GM23248 (cell line): ENCODE measurements at regions not wholly inside any gene's neighbourhood (a gene's known extent, or its start where the extent isn't known, plus 50 kb on each side); places are given as distances from the start of the nearest gene placed in this dataset.
A peak's percentile ranks its signal among the peaks of the same experiment; 100 is the strongest.
"Not testable (repeated sequence)": the region's sequence is repeated elsewhere in the genome, so short reads cannot be mapped to it uniquely, and the experiment has no call there.

ENCODE experiments used
- DNase-seq: peaks from one replicate; pipeline ENCODE4 v3.0.0-alpha.2; 2015
- H2AFZ ChIP-seq: fragments of 200-600 bp; sonication (generic); 2 replicates; pipeline ENCODE4 v1.6.1; 2016; ENCODE audit warnings: antibody characterized with exemption
- H3F3A ChIP-seq: fragments of 200-600 bp; sonication (generic); 2 replicates; pipeline ENCODE4 v1.6.1; 2016; ENCODE audit warnings: mild to moderate bottlenecking, antibody characterized with exemption, mixed run types; ENCODE audit not compliant: insufficient read depth
- H3K27ac ChIP-seq: fragments of 200-600 bp; sonication (generic); 2 replicates; pipeline ENCODE4 v1.5.1; 2016; ENCODE audit warnings: mild to moderate bottlenecking
- H3K27me3 ChIP-seq: fragments of 200-600 bp; sonication (generic); replicated peaks from 2 replicates; pipeline ENCODE4 v1.6.1; 2016; ENCODE audit warnings: mild to moderate bottlenecking; ENCODE audit not compliant: insufficient read depth
- H3K36me3 ChIP-seq: fragments of 200-600 bp; sonication (generic); 2 replicates; pipeline ENCODE4 v1.6.1; 2016; ENCODE audit warnings: low read depth, mild to moderate bottlenecking
- H3K4me1 ChIP-seq: fragments of 200-600 bp; sonication (generic); 2 replicates; pipeline ENCODE4 v1.6.1; 2016; ENCODE audit warnings: mild to moderate bottlenecking; ENCODE audit not compliant: insufficient read depth
- H3K4me2 ChIP-seq: fragments of 200-600 bp; sonication (generic); one replicate; pipeline ENCODE4 v1.6.1; 2016; ENCODE audit warnings: mild to moderate bottlenecking; ENCODE audit not compliant: unreplicated experiment
- H3K4me3 ChIP-seq: fragments of 200-600 bp; sonication (generic); 2 replicates; pipeline ENCODE4 v1.5.1; 2016; ENCODE audit warnings: mild to moderate bottlenecking
- H3K79me2 ChIP-seq: fragments of 200-600 bp; sonication (generic); 2 replicates; pipeline ENCODE4 v1.6.1; 2016; ENCODE audit warnings: mild to moderate bottlenecking; ENCODE audit not compliant: insufficient read depth
- H3K9ac ChIP-seq: fragments of 200-600 bp; sonication (generic); 2 replicates; pipeline ENCODE4 v1.6.1; 2016; ENCODE audit warnings: mild to moderate bottlenecking
- H3K9me2 ChIP-seq: fragments of 200-600 bp; sonication (generic); 2 replicates; pipeline ENCODE4 v1.6.1; 2016; ENCODE audit warnings: mixed run types, mild to moderate bottlenecking, moderate library complexity; ENCODE audit not compliant: insufficient read depth
- H3K9me3 ChIP-seq: fragments of 200-600 bp; sonication (generic); one replicate; pipeline ENCODE4 v1.6.1; 2017; ENCODE audit warnings: low read depth
- H4K20me1 ChIP-seq: fragments of 200-600 bp; sonication (generic); 2 replicates; pipeline ENCODE4 v1.6.0; 2016; ENCODE audit not compliant: insufficient read depth
- EZH2 ChIP-seq: fragments of 200-600 bp; sonication (generic); IDR thresholded peaks from 2 replicates; pipeline ENCODE4 v1.6.1; 2018; ENCODE audit warnings: antibody characterized with exemption, mild to moderate bottlenecking; ENCODE audit not compliant: insufficient read depth, poor library complexity, severe bottlenecking
- EZH2phosphoT487 ChIP-seq: fragments of 200-600 bp; sonication (generic); IDR thresholded peaks from 2 replicates; pipeline ENCODE4 v1.6.1; 2018; ENCODE audit warnings: antibody characterized with exemption, moderate library complexity, mild to moderate bottlenecking, low read depth; ENCODE audit not compliant: insufficient read depth
- WGBS, 2 experiments: methylation state at CpG; one replicate each; pipeline ENCODE4 v1.1.6; 2015 to 2017; ENCODE audit warnings: low lambda C conversion rate in 2 of 2, low coverage in 1 of 2; ENCODE audit errors: missing lambda C conversion rate in 2 of 2; 5-methylcytosine and 5-hydroxymethylcytosine counted together
- in situ Hi-C: fragments of 300-500 bp; cut with MboI; formaldehyde crosslinking; loops from 2 replicates; pipeline ENCODE4 v1.15.0; 2020

DNA sequence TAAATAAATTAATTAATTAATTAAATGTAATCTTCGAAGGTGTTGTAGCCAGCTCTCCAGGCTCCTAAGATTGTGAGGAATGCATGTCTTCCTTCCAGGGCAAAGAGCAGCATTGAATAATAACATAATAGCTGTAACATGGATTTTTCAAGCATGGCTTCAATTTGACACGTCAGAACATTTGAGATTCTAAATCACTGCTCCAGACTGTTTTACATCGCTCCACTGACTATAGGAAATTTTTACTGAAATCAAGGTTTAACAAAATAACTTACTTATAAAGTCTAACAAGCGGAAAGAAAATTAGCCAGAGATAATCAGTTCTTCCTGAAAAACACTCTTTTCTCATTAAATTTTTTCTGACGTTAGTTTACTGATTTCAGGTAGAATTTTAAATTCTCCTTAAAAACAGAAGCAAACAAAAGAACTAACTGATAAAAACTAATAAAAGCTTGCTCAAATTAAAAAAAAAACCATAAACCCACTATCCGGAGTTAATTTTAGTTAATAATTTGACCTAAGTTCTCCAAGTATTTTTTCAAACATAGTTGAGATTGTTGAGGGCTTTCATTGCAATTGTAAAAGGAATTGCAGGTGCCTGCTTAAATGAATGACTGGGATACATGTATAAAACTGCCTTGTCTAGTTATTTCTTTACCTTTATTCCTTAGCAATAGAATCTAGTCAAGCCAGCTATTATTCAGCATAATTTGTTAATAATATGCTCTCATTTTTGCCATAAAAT is 51.2 kb upstream of the SGCE start:
- Histone ChIP-seq H3K9me3 (no peaks in the 10 kb centered on the region), H3K27me3 (no peaks in the 10 kb centered on the region), H3K36me3 (no peaks in the 10 kb centered on the region), H3F3A (no peaks in the 10 kb centered on the region), H3K79me2 (no peaks in the 10 kb centered on the region), H3K4me1 (no peaks in the 10 kb centered on the region), H3K9ac (no peak overlapping the region), H3K27ac (no peak overlapping the region), H3K4me2 (no peak overlapping the region), H3K9me2 (no peaks in the 10 kb centered on the region), H2AFZ (no peak overlapping the region), H3K4me3 (no peak overlapping the region), H4K20me1 (no peaks in the 10 kb centered on the region)
- no peak for DNase-seq
- TF ChIP-seq EZH2phosphoT487, result no peak
- no peak for TF ChIP-seq EZH2
- WGBS, 2 experiments, result 65 to 67% methylated on average over 6 of the region's 6 CpGs
- in situ Hi-C loops, result no loop called here

- Histone ChIP-seq H3K4me2 (no peak overlapping the region), H2AFZ (no peak overlapping the region)
Measured at GRCh38 chr7:94710256-94710655, 54.3 kb upstream of the SGCE start.

DNA sequence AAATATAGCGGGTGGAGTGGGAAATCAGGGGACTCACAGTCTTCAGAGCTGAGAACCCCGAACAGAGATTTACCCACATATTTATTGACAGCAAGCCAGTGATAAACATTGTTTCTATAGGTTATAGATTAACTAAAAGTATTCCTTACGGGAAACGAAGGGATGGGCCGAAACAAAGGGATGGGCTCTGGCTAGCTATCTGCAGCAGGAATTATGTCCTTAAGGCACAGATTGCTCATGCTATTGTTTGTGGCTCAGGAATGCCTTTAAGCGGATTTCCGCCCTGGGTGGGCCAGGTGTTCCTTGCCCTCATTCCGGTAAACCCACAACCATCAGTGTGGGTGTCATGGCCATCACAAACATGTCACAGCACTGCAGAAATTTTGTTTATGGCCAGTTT is 66.4 kb upstream of the SGCE start:
- H3K27ac ChIP-seq, H3K9me3 ChIP-seq, H3K9me2 ChIP-seq, in situ Hi-C loops, H3K79me2 ChIP-seq, H3K27me3 ChIP-seq, H3K4me2 ChIP-seq, H3F3A ChIP-seq, H2AFZ ChIP-seq, H3K4me3 ChIP-seq, H4K20me1 ChIP-seq, DNase-seq, H3K9ac ChIP-seq, H3K4me1 ChIP-seq, H3K36me3 ChIP-seq: not testable (repeated sequence)
- WGBS, 2 experiments, result 49 to 54% methylated on average over 8 of the region's 8 CpGs

More at GRCh38 chr7:94710256-94710655, 54.3 kb upstream of the SGCE start:
- Histone ChIP-seq H3K9me2 (no peaks in the 10 kb centered on the region), H4K20me1 (no peaks in the 10 kb centered on the region), H3K79me2 (no peaks in the 10 kb centered on the region), H3K27ac (no peak overlapping the region), H3F3A (no peaks in the 10 kb centered on the region), H3K9ac (no peak overlapping the region), H3K9me3 (no peaks in the 10 kb centered on the region), H3K4me3 (no peak overlapping the region), H3K36me3 (no peaks in the 10 kb centered on the region), H3K4me1 (no peaks in the 10 kb centered on the region), H3K27me3 (0 out of 2 replicates have a peak, but pooled peaks cover 7% of the 10 kb centered on the region)
- DNase-seq, result peak; percentile 7
- TF ChIP-seq EZH2, result no peak
- TF ChIP-seq EZH2phosphoT487, result no peak
- 63 to 75% methylated on average over 2 of the region's 2 CpGs for WGBS, 2 experiments
- in situ Hi-C loops, result no loop called here

DNA sequence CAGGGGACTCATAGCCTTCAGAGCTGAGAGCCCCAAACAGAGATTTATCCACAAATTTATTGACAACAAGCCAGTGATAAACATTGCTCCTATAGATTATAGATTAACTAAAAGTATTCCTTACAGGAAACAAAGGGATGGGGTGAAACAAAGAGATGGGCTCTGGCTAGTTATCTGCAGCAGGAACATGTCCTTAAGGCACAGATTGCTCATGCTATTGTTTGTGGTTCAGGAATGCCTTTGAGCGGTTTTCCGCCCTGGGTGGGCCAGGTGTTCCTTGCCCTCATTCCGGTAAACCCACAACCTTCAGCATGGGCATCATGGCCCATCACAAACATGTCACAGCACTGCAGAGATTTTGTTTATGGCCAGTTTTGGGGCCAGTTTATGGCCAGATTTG is 73.0 kb upstream of the SGCE start:
- H4K20me1 ChIP-seq, H3K27me3 ChIP-seq, H3K4me1 ChIP-seq, H3K27ac ChIP-seq, in situ Hi-C loops, H3K4me3 ChIP-seq, H3K9me2 ChIP-seq, DNase-seq, H2AFZ ChIP-seq, H3F3A ChIP-seq, H3K79me2 ChIP-seq, H3K9me3 ChIP-seq, H3K4me2 ChIP-seq, H3K36me3 ChIP-seq, H3K9ac ChIP-seq: not testable (repeated sequence)
- 54 to 69% methylated on average over 3 of the region's 3 CpGs for whole genome bisulfite sequencing, 2 experiments

GRCh38 chr7:94738071-94738470 is 82.1 kb upstream of the SGCE start:
- TF ChIP-seq EZH2 (no peak), EZH2phosphoT487 (no peak)
- H3K9ac ChIP-seq, result no peak overlapping the region
- H3K27me3 ChIP-seq, result peaks cover 5% of the 10 kb centered on the region
- in situ Hi-C loops, result no loop called here
- no peaks in the 10 kb centered on the region for H3F3A ChIP-seq
- H3K4me1 ChIP-seq, result no peaks in the 10 kb centered on the region
- no peaks in the 10 kb centered on the region for H3K9me2 ChIP-seq
- no peak overlapping the region for H3K4me2 ChIP-seq
- H3K36me3 ChIP-seq, result no peaks in the 10 kb centered on the region
- WGBS, 2 experiments, result 36 to 58% methylated on average over 1 of the region's 1 CpG
- H4K20me1 ChIP-seq, result no peaks in the 10 kb centered on the region
- no peaks in the 10 kb centered on the region for H3K79me2 ChIP-seq
- H3K9me3 ChIP-seq, result no peaks in the 10 kb centered on the region
- H3K27ac ChIP-seq, result no peak overlapping the region
- no peak overlapping the region for H2AFZ ChIP-seq
- H3K4me3 ChIP-seq, result no peak overlapping the region
- DNase-seq, result no peak
